CD4-positive, alpha-beta T cell (primary cell): ENCODE measurements at regions not wholly inside any gene's neighbourhood (a gene's known extent, or its start where the extent isn't known, plus 50 kb on each side); places are given as distances from the start of the nearest gene placed in this dataset.

Experiments used
- ATAC-seq: fragments of 200-7000 bp; cut with Tn5 transposase; one replicate; pipeline ENCODE4 v1.10.0; 2022; ENCODE audit warnings: mild to moderate bottlenecking; ENCODE audit not compliant: poor library complexity
- CTCF ChIA-PET: fragments of 350-600 bp; sonication (Branson Sonifier 250); formaldehyde crosslinking; loops from one replicate; lab custom pipeline; 2021; ENCODE audit warnings: antibody characterized with exemption, inconsistent platforms; lab: Charles Lee
- POLR2A ChIA-PET: fragments of 350-600 bp; sonication (Branson Sonifier 250); formaldehyde crosslinking; loops from one replicate; lab custom pipeline; 2021; ENCODE audit warnings: antibody characterized with exemption, inconsistent platforms; lab: Charles Lee
- DNase-seq, 14 experiments: peaks; one replicate each; pipeline ENCODE4 v3.0.0-alpha.2; 2013 to 2020; ENCODE audit warnings: mixed read lengths in 2 of 14
- H3K27ac ChIP-seq, 2 donors: one replicate each; pipeline versions ENCODE4 v1.5.1 to v1.7.0; 2013; ENCODE audit warnings: low read length in 2 of 2, low read depth in 1 of 2, mild to moderate bottlenecking in 1 of 2
- H3K27me3 ChIP-seq, 2 experiments: 1 replicate in 1 of 2; 2 replicates in 1 of 2; pipeline versions ENCODE4 v1.6.1 to v1.7.0; 2013; ENCODE audit warnings: low read length in 2 of 2, control low read depth in 1 of 2, mild to moderate bottlenecking in 1 of 2, moderate library complexity in 1 of 2; ENCODE audit not compliant: insufficient read depth in 2 of 2, control insufficient read depth in 1 of 2
- H3K36me3 ChIP-seq: one replicate; pipeline ENCODE4 v1.6.1; 2013; ENCODE audit warnings: low read length, control low read depth; ENCODE audit not compliant: insufficient read depth
- H3K4me1 ChIP-seq: one replicate; pipeline ENCODE4 v1.6.1; 2013; ENCODE audit warnings: low read length, control low read depth; ENCODE audit not compliant: insufficient read depth
- H3K4me3 ChIP-seq: one replicate; pipeline ENCODE4 v1.5.1; 2013; ENCODE audit warnings: mild to moderate bottlenecking, low read length, moderate library complexity
- H3K9me3 ChIP-seq, 2 experiments: 1 replicate in 1 of 2; 2 replicates in 1 of 2; pipeline versions ENCODE4 v1.6.1 to v1.7.0; 2013; ENCODE audit warnings: low read length in 2 of 2, mild to moderate bottlenecking in 2 of 2, control low read depth in 1 of 2, moderate library complexity in 1 of 2; ENCODE audit not compliant: control insufficient read depth in 1 of 2, insufficient read depth in 1 of 2
- H3K27ac Mint-ChIP-seq: one replicate; pipeline ENCODE4 v1.8.0; 2020; ENCODE audit warnings: mixed read lengths
- H3K27me3 Mint-ChIP-seq: one replicate; pipeline ENCODE4 v1.8.0; 2021; ENCODE audit warnings: mixed read lengths
- H3K36me3 Mint-ChIP-seq: one replicate; pipeline ENCODE4 v1.8.0; 2021; ENCODE audit warnings: low read depth, mixed read lengths
- H3K4me1 Mint-ChIP-seq: one replicate; pipeline ENCODE4 v1.8.0; 2021; ENCODE audit warnings: low read depth, mixed read lengths
- H3K4me3 Mint-ChIP-seq: one replicate; pipeline ENCODE4 v1.8.0; 2020; ENCODE audit warnings: mild to moderate bottlenecking, mixed read lengths
- H3K9me3 Mint-ChIP-seq: one replicate; pipeline ENCODE4 v1.8.0; 2020; ENCODE audit warnings: mixed read lengths
- CTCF ChIP-seq: fragments of 200-600 bp; IDR thresholded peaks from one replicate; pipeline ENCODE4 v1.8.0; 2022; ENCODE audit warnings: antibody characterized with exemption, mild to moderate bottlenecking
- intact Hi-C, 2 experiments: fragments of 100-400 bp; cut with DNase I in 1 of 2; cut with micrococcal nuclease in 1 of 2; formaldehyde crosslinking; loops; one replicate each; pipeline versions ENCODE4 v1.15.1 to v1.9.0; 2023 to 2025; cut with DNase I, micrococcal nuclease

- intact Hi-C loops: no loop called here
- no peaks in the 10 kb centered on the region for H3K27me3 ChIP-seq
- Mint-ChIP-seq H3K27me3 (no peaks in the 10 kb centered on the region), H3K9me3 (peaks cover 4% of the 10 kb centered on the region), H3K4me3 (no peak overlapping the region), H3K27ac (no peak overlapping the region), H3K36me3 (no peaks in the 10 kb centered on the region), H3K4me1 (no peaks in the 10 kb centered on the region)
- ATAC-seq (no peak), DNase-seq (no peak)
- no peak for TF ChIP-seq CTCF
- no peaks in the 10 kb centered on the region for H3K9me3 ChIP-seq
- CTCF ChIA-PET: no interaction called here
- H3K4me3 ChIP-seq: no peak overlapping the region
- H3K36me3 ChIP-seq: no peaks in the 10 kb centered on the region
- H3K27ac ChIP-seq: no peak overlapping the region
- POLR2A ChIA-PET: no interaction called here
- H3K4me1 ChIP-seq: no peaks in the 10 kb centered on the region
These were observed 127.5 kb upstream of the PLXNA4 start for GRCh38 chr7:132703742-132704141.

GRCh38 chr7:132697003-132697402 is 120.7 kb upstream of the PLXNA4 start:
- Mint-ChIP-seq H3K27me3 (no peaks in the 10 kb centered on the region), H3K4me1 (no peaks in the 10 kb centered on the region), H3K4me3 (no peak overlapping the region), H3K9me3 (peaks cover 4% of the 10 kb centered on the region), H3K36me3 (no peaks in the 10 kb centered on the region), H3K27ac (no peak overlapping the region)
- no peak for TF ChIP-seq CTCF
- no peaks in the 10 kb centered on the region for H3K27me3 ChIP-seq
- H3K9me3 ChIP-seq: peaks cover 0 to 5% of the 10 kb centered on the region in 2 experiments
- no peak overlapping the region for H3K4me3 ChIP-seq
- H3K27ac ChIP-seq: no peak overlapping the region
- H3K4me1 ChIP-seq: no peaks in the 10 kb centered on the region
- no peaks in the 10 kb centered on the region for H3K36me3 ChIP-seq
- intact Hi-C loops: no loop called here
- POLR2A ChIA-PET: no interaction called here
- DNase-seq (no peak), ATAC-seq (no peak)
- CTCF ChIA-PET: no interaction called here

GRCh38 chr7:132696332-132696731 is 120.1 kb upstream of the PLXNA4 start:
- Histone ChIP-seq H3K9me3 (peaks cover 0 to 5% of the 10 kb centered on the region in 2 experiments), H3K4me3 (no peak overlapping the region), H3K27ac (no peak overlapping the region), H3K36me3 (no peaks in the 10 kb centered on the region), H3K4me1 (no peaks in the 10 kb centered on the region), H3K27me3 (no peaks in the 10 kb centered on the region)
- ATAC-seq (no peak), DNase-seq (no peak)
- Mint-ChIP-seq H3K4me1 (no peaks in the 10 kb centered on the region), H3K36me3 (no peaks in the 10 kb centered on the region), H3K9me3 (no peaks in the 10 kb centered on the region), H3K4me3 (no peak overlapping the region), H3K27ac (no peak overlapping the region), H3K27me3 (no peaks in the 10 kb centered on the region)
- POLR2A ChIA-PET: no interaction called here
- TF ChIP-seq CTCF: no peak
- CTCF ChIA-PET: no interaction called here
- intact Hi-C loops: no loop called here
